Endothelial cell of umbilical vein (primary cell): ENCODE measurements at regions not wholly inside any gene's neighbourhood (a gene's known extent, or its start where the extent isn't known, plus 50 kb on each side); places are given as distances from the start of the nearest gene placed in this dataset.

Source experiments
- BruUV-seq: library from RNA; stranded (reverse); fragments of 400-500 nt; replicated peaks from 2 replicates; lab custom pipeline; 2021; lab: Mats Ljungman, UMichigan
- CTCF ChIA-PET: fragments of 300-600, 350-600 bp; sonication (Branson Sonifier 250); formaldehyde crosslinking; loops from one replicate; lab custom pipeline; 2021; ENCODE audit warnings: antibody characterized with exemption, inconsistent platforms; lab: Charles Lee
- POLR2A ChIA-PET: fragments of 300-600, 350-600 bp; sonication (Branson Sonifier 250); formaldehyde crosslinking; loops from one replicate; lab custom pipeline; 2021; ENCODE audit warnings: antibody characterized with exemption, inconsistent platforms; lab: Charles Lee
- DNase-seq: peaks from one replicate; pipeline ENCODE4 v3.0.0-alpha.2; 2011; ENCODE audit warnings: low read depth, low spot score
- FAIRE-seq: peaks from 2 replicates; lab custom pipeline; 2011; peaks lifted over from hg19 to GRCh38; lab: Jason Lieb, UNC
- H2AFZ ChIP-seq: 2 replicates; pipeline ENCODE4 v1.6.0; 2012; ENCODE audit warnings: low read depth, low read length, control low read depth, inconsistent platforms
- H3K27ac ChIP-seq: 2 replicates; pipeline ENCODE4 v1.5.1; 2011; ENCODE audit warnings: low read depth, mild to moderate bottlenecking, control low read depth, low read length, moderate library complexity; ENCODE audit not compliant: insufficient read depth
- H3K27me3 ChIP-seq, 2 experiments: 2 replicates each; pipeline versions ENCODE4 v1.6.0 to v1.6.1; 2011; ENCODE audit warnings: low read length in 2 of 2, mixed read lengths in 1 of 2; ENCODE audit not compliant: control insufficient read depth in 2 of 2, insufficient read depth in 2 of 2
- H3K36me3 ChIP-seq, 2 experiments: 2 replicates in 1 of 2; 3 replicates in 1 of 2; pipeline ENCODE4 v1.5.1; 2011; ENCODE audit warnings: low read length in 2 of 2, mild to moderate bottlenecking in 1 of 2, moderate library complexity in 1 of 2; ENCODE audit not compliant: control insufficient read depth in 2 of 2, insufficient read depth in 2 of 2; ENCODE audit errors: extremely low read depth in 1 of 2
- H3K4me1 ChIP-seq: 3 replicates; pipeline ENCODE4 v1.5.1; 2011; ENCODE audit warnings: mild to moderate bottlenecking, low read length; ENCODE audit not compliant: control insufficient read depth, insufficient read depth; ENCODE audit errors: extremely low read depth
- H3K4me2 ChIP-seq: 2 replicates; pipeline ENCODE4 v1.6.1; 2011; ENCODE audit warnings: low read length, control low read depth, mixed read lengths; ENCODE audit not compliant: insufficient read depth
- H3K4me3 ChIP-seq, 3 experiments: fragments of 200-600 bp in 1 of 3; sonication (generic), shearing (Covaris generic) in 1 of 3; replicated peaks in 1 of 3; 2 replicates each; pipeline ENCODE4 v1.5.1; 2011 to 2016; ENCODE audit warnings: control low read depth in 3 of 3, low read length in 3 of 3, mild to moderate bottlenecking in 2 of 3, inconsistent platforms in 1 of 3, low read depth in 1 of 3, moderate library complexity in 1 of 3; ENCODE audit not compliant: insufficient read depth in 1 of 3
- H3K79me2 ChIP-seq: 2 replicates; pipeline ENCODE4 v1.6.0; 2012; ENCODE audit warnings: low read length, inconsistent platforms; ENCODE audit not compliant: control insufficient read depth, insufficient read depth
- H3K9ac ChIP-seq: replicated peaks from 2 replicates; pipeline ENCODE3; 2011; ENCODE audit warnings: low read length, control low read depth; ENCODE audit not compliant: insufficient read depth; ENCODE audit errors: extremely low read depth
- H3K9me1 ChIP-seq: replicated peaks from 3 replicates; pipeline ENCODE4 v1.6.0; 2011; ENCODE audit warnings: mild to moderate bottlenecking, low read length; ENCODE audit not compliant: control insufficient read depth, insufficient read depth; ENCODE audit errors: extremely low read depth
- H3K9me3 ChIP-seq: replicated peaks from 2 replicates; pipeline ENCODE4 v1.5.1; 2012; ENCODE audit warnings: low read length, inconsistent platforms; ENCODE audit not compliant: control insufficient read depth, insufficient read depth
- H4K20me1 ChIP-seq: replicated peaks from 2 replicates; pipeline ENCODE3; 2011; ENCODE audit warnings: mild to moderate bottlenecking, low read length; ENCODE audit not compliant: control insufficient read depth, insufficient read depth; ENCODE audit errors: extremely low read depth
- CTCF ChIP-seq, 2 donors: IDR thresholded peaks; 1 replicate in 1 of 2; 2 replicates in 1 of 2; pipeline ENCODE4 v1.5.1; 2011; ENCODE audit warnings: low read length in 2 of 2, mild to moderate bottlenecking in 2 of 2, moderate library complexity in 2 of 2, control low read depth in 1 of 2, inconsistent platforms in 1 of 2, low read depth in 1 of 2; ENCODE audit not compliant: insufficient read depth in 1 of 2; ENCODE audit errors: extremely low read depth in 1 of 2
- EZH2 ChIP-seq: IDR thresholded peaks from 2 replicates; pipeline ENCODE4 v1.6.1; 2012; ENCODE audit warnings: borderline replicate concordance, low read depth, mild to moderate bottlenecking, moderate library complexity, low read length, inconsistent platforms; ENCODE audit not compliant: severe bottlenecking
- FOS ChIP-seq: IDR thresholded peaks from 2 replicates; pipeline ENCODE4 v1.6.1; 2011; ENCODE audit warnings: mild to moderate bottlenecking, low read length, moderate library complexity, borderline replicate concordance; ENCODE audit not compliant: insufficient read depth
- GATA2 ChIP-seq: IDR thresholded peaks from 2 replicates; pipeline ENCODE4 v1.7.0; 2011; ENCODE audit warnings: low read depth, mild to moderate bottlenecking, moderate library complexity, mixed read lengths, low read length; ENCODE audit not compliant: insufficient read length, insufficient read depth
- JUN ChIP-seq: IDR thresholded peaks from 2 replicates; pipeline ENCODE4 v1.6.1; 2011; ENCODE audit warnings: borderline replicate concordance, low read depth; ENCODE audit not compliant: insufficient read length, insufficient read depth
- MAX ChIP-seq: IDR thresholded peaks from 2 replicates; pipeline ENCODE4 v1.6.1; 2011; ENCODE audit not compliant: insufficient read depth, insufficient read length
- MYC ChIP-seq: IDR thresholded peaks from one replicate; pipeline ENCODE4 v1.6.1; 2011; ENCODE audit warnings: mild to moderate bottlenecking, low read depth, low read length
- POLR2A ChIP-seq: IDR thresholded peaks from 2 replicates; pipeline ENCODE4 v1.6.1; 2012; ENCODE audit warnings: low read depth, mild to moderate bottlenecking, control low read depth, low read length
- POLR2AphosphoS5 ChIP-seq: IDR thresholded peaks from 2 replicates; pipeline ENCODE4 v1.6.1; 2012; ENCODE audit warnings: low read depth, mild to moderate bottlenecking, control low read depth, low read length, moderate library complexity; ENCODE audit not compliant: insufficient read depth
- dilution Hi-C: fragments of 300-500 bp; cut with MboI; formaldehyde crosslinking; loops from one replicate; pipeline ENCODE4 v1.15.0; 2019; ENCODE audit warnings: low sequenced_read_pairs; ENCODE audit not compliant: extremely low pct_ligation_motif_present
- intact Hi-C: fragments of 100-400 bp; cut with micrococcal nuclease; formaldehyde crosslinking; loops from one replicate; pipeline ENCODE4 v1.10.0; 2022

- dilution Hi-C loops (no loop called here), intact Hi-C loops (no loop called here)
- Histone ChIP-seq H3K27ac (no peak overlapping the region), H3K4me1 (no peaks in the 10 kb centered on the region), H3K27me3 (no peaks in the 10 kb centered on the region), H3K9me3 (peaks cover 2% of the 10 kb centered on the region), H3K9me1 (no peaks in the 10 kb centered on the region), H3K4me3 (no peak overlapping the region), H2AFZ (no peak overlapping the region), H4K20me1 (no peaks in the 10 kb centered on the region), H3K79me2 (no peaks in the 10 kb centered on the region), H3K9ac (no peak overlapping the region), H3K4me2 (no peak overlapping the region), H3K36me3 (no peaks in the 10 kb centered on the region)
- DNase-seq (no peak), FAIRE-seq (no peak)
- TF ChIP-seq CTCF (IDR thresholded peaks at IDR 0.05; ENCODE audit: extremely low read depth in 1 of 2, insufficient read depth in 1 of 2, low read depth in 1 of 2, low read length in 2 of 2) (no peak), GATA2 (no peak), EZH2 (no peak), MYC (no peak), POLR2AphosphoS5 (no peak), MAX (no peak), JUN (no peak), POLR2A (no peak), FOS (no peak)
- ChIA-PET CTCF (no interaction called here), POLR2A (no interaction called here)
- BruUV-seq = no TSS peak
Observed at GRCh38 chr12:61412201-61412600, 848.0 kb upstream of the USP15 start.
